Hepatocyte (in vitro differentiated cells): ENCODE measurements at regions not wholly inside any gene's neighbourhood (a gene's known extent, or its start where the extent isn't known, plus 50 kb on each side); places are given as distances from the start of the nearest gene placed in this dataset.

Experiments used
- CTCF ChIP-seq: fragments of 200-600 bp; sonication (generic); IDR thresholded peaks from 2 replicates; pipeline ENCODE4 v1.5.1; 2016; ENCODE audit warnings: antibody characterized with exemption, mild to moderate bottlenecking; ENCODE audit not compliant: poor library complexity
- EZH2 ChIP-seq: fragments of 200-600 bp; sonication (generic); IDR thresholded peaks from 2 replicates; pipeline ENCODE4 v1.6.1; 2016; ENCODE audit warnings: antibody characterized with exemption, mild to moderate bottlenecking, borderline replicate concordance
- EZH2phosphoT487 ChIP-seq: fragments of 200-600 bp; sonication (generic); IDR thresholded peaks from one replicate; pipeline ENCODE4 v1.6.1; 2018; ENCODE audit warnings: antibody characterized with exemption, mild to moderate bottlenecking, low read depth, moderate library complexity; ENCODE audit not compliant: unreplicated experiment, severe bottlenecking

- no peak for TF ChIP-seq EZH2
- no peak for TF ChIP-seq CTCF
- TF ChIP-seq EZH2phosphoT487, result no peak
These were observed 130.3 kb upstream of the LRRTM4 start for GRCh38 chr2:77652499-77652898.
